ENCODE measurements at regions not wholly inside any gene's neighbourhood (a gene's known extent, or its start where the extent isn't known, plus 50 kb on each side); places are given as distances from the start of the nearest gene placed in this dataset.

DNA sequence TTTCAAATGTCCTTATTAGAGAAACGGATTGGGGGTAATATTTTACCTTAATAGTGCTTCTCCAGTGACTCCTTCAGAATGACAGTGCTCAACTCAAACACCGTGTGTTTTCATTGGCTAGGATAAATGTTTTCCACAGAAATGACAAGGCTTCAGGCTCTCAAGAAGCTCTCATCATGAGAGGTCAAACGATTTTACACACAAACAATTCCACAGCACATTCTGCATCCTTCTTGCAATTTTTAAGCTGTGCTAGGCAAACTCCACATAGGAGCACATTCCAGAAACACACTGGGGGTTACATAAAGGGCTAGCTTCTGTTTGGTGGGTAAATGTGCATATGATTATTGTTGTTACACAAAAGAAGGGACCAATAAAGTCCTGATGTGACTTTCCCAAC, 75.5 kb upstream of the IPO9 start:
- TF ChIP-seq, protein P1, sequence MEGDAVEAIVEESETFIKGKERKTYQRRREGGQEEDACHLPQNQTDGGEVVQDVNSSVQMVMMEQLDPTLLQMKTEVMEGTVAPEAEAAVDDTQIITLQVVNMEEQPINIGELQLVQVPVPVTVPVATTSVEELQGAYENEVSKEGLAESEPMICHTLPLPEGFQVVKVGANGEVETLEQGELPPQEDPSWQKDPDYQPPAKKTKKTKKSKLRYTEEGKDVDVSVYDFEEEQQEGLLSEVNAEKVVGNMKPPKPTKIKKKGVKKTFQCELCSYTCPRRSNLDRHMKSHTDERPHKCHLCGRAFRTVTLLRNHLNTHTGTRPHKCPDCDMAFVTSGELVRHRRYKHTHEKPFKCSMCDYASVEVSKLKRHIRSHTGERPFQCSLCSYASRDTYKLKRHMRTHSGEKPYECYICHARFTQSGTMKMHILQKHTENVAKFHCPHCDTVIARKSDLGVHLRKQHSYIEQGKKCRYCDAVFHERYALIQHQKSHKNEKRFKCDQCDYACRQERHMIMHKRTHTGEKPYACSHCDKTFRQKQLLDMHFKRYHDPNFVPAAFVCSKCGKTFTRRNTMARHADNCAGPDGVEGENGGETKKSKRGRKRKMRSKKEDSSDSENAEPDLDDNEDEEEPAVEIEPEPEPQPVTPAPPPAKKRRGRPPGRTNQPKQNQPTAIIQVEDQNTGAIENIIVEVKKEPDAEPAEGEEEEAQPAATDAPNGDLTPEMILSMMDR (IDR thresholded peaks at IDR 0.05 in 4 of 5, conservative IDR thresholded peaks at IDR 0.05 in 1 of 5): no peak
- TF ChIP-seq POLR2A (IDR thresholded peaks at IDR 0.05): no peak
